ENCODE measurements at regions not wholly inside any gene's neighbourhood (a gene's known extent, or its start where the extent isn't known, plus 50 kb on each side); places are given as distances from the start of the nearest gene placed in this dataset.

DNA sequence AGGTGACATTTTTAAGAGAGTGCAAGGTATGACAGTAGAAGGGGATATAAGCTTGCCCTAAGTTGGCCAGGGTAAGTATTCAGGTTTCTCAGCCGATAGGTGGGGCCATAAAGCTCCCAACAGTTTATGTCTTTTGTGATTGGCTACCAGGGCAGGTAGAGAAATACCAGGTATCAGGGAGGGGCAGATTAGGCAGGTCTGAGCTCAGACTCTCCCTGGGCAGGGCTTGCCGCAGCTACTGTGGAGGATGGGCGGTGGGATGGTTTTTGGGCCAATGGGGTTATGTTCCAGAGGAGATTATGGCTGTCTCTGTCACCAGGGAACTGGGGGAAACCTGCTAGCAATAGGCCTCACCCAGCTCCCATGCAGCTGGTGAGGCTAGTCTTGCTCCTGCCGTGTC lies 211.6 kb downstream of the PTH2R start:
- peaks cover 0 to 1% (median 0%) of the 10 kb centered on the region in 4 donors for H3K9me3 ChIP-seq (ENCODE audit: control insufficient read depth in 4 of 4, low read length in 3 of 4)
- H3K27ac ChIP-seq (ENCODE audit: low read depth in 1 of 2, low read length in 2 of 2): no peak overlapping the region
- no peaks in the 10 kb centered on the region for H3K36me3 ChIP-seq (ENCODE audit: control insufficient read depth in 4 of 4, insufficient read depth in 3 of 4, low read depth in 1 of 4, low read length in 3 of 4)
- H3K27me3 ChIP-seq (ENCODE audit: control insufficient read depth in 4 of 4, insufficient read depth in 4 of 4, low read length in 3 of 4): peaks cover 0 to 2% (median 0%) of the 10 kb centered on the region in 4 donors
- no peaks in the 10 kb centered on the region for H3K4me1 ChIP-seq (ENCODE audit: control insufficient read depth in 4 of 4, insufficient read depth in 4 of 4, low read length in 3 of 4)
- no peak for DNase-seq (ENCODE audit: low spot score)
- H3K9ac ChIP-seq (ENCODE audit: low read depth in 1 of 2, low read length in 2 of 2): no peak overlapping the region
- H3K4me3 ChIP-seq (ENCODE audit: low read depth in 1 of 3, low read length in 3 of 3): no peak overlapping the region
- WGBS: 83% methylated on average over 4 of the region's 4 CpGs
- TF ChIP-seq REST (IDR thresholded peaks at IDR 0.05) (no peak), RXRA (IDR thresholded peaks at IDR 0.05) (no peak), HNF4A (conservative IDR thresholded peaks at IDR 0.05) (no peak), EGR1 (IDR thresholded peaks at IDR 0.05; ENCODE audit: low read depth in 2 of 2) (no peak), NR2F2 (IDR thresholded peaks at IDR 0.05) (no peak), SP1 (IDR thresholded peaks at IDR 0.05) (no peak), ZBTB33 (IDR thresholded peaks at IDR 0.05) (no peak), GABPA (IDR thresholded peaks at IDR 0.05 in 1 of 2, conservative IDR thresholded peaks at IDR 0.05 in 1 of 2) (no peak), HNF4G (IDR thresholded peaks at IDR 0.05) (no peak), YY1 (IDR thresholded peaks at IDR 0.05) (no peak)
- TF ChIP-seq, protein P1, sequence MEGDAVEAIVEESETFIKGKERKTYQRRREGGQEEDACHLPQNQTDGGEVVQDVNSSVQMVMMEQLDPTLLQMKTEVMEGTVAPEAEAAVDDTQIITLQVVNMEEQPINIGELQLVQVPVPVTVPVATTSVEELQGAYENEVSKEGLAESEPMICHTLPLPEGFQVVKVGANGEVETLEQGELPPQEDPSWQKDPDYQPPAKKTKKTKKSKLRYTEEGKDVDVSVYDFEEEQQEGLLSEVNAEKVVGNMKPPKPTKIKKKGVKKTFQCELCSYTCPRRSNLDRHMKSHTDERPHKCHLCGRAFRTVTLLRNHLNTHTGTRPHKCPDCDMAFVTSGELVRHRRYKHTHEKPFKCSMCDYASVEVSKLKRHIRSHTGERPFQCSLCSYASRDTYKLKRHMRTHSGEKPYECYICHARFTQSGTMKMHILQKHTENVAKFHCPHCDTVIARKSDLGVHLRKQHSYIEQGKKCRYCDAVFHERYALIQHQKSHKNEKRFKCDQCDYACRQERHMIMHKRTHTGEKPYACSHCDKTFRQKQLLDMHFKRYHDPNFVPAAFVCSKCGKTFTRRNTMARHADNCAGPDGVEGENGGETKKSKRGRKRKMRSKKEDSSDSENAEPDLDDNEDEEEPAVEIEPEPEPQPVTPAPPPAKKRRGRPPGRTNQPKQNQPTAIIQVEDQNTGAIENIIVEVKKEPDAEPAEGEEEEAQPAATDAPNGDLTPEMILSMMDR (IDR thresholded peaks at IDR 0.05; ENCODE audit: low read depth, low read length, missing input control): no peak
- TF ChIP-seq, protein P2, sequence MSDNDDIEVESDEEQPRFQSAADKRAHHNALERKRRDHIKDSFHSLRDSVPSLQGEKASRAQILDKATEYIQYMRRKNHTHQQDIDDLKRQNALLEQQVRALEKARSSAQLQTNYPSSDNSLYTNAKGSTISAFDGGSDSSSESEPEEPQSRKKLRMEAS (IDR thresholded peaks at IDR 0.05): no peak
- TF ChIP-seq, protein P3, sequence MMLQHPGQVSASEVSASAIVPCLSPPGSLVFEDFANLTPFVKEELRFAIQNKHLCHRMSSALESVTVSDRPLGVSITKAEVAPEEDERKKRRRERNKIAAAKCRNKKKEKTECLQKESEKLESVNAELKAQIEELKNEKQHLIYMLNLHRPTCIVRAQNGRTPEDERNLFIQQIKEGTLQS (IDR thresholded peaks at IDR 0.05): no peak

DNA sequence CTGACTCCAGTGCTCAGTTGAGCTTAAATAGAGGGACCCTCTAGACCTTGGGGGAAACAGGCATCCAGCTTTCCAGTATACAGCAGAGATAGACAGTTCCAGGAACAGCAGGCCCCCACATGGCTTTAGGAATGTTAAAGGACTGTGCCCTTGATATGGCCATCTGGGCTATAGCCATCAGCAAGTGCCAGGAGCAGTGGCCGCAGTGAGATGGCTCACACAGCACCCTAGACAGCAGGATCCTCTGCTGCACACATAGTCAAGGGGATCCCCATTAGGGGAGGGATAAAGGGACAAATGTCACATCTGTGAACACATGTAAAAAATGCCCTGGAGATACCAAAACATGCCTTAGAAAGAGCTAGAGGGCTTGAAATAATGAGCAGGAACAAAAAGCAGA lies 213.4 kb downstream of the PTH2R start:
- Histone ChIP-seq H3K27ac (ENCODE audit: low read depth in 1 of 2, low read length in 2 of 2) (no peak overlapping the region), H3K9ac (ENCODE audit: low read depth in 1 of 2, low read length in 2 of 2) (no peak overlapping the region), H3K36me3 (ENCODE audit: control insufficient read depth in 4 of 4, insufficient read depth in 3 of 4, low read depth in 1 of 4, low read length in 3 of 4) (no peaks in the 10 kb centered on the region), H3K4me1 (ENCODE audit: control insufficient read depth in 4 of 4, insufficient read depth in 4 of 4, low read length in 3 of 4) (no peaks in the 10 kb centered on the region), H3K4me3 (ENCODE audit: low read depth in 1 of 3, low read length in 3 of 3) (no peak overlapping the region), H3K9me3 (ENCODE audit: control insufficient read depth in 4 of 4, low read length in 3 of 4) (peaks cover 0 to 1% (median 0%) of the 10 kb centered on the region in 4 donors), H3K27me3 (ENCODE audit: control insufficient read depth in 4 of 4, insufficient read depth in 4 of 4, low read length in 3 of 4) (no peaks in the 10 kb centered on the region)
- 88% methylated on average over 1 of the region's 1 CpG for WGBS
- DNase-seq (ENCODE audit: low spot score): no peak
- TF ChIP-seq JUND (IDR thresholded peaks at IDR 0.05) (no peak), ZBTB33 (IDR thresholded peaks at IDR 0.05) (no peak), FOXA2 (IDR thresholded peaks at IDR 0.05) (no peak), REST (IDR thresholded peaks at IDR 0.05) (no peak)
